GM18867 (cell line): ENCODE measurements at regions not wholly inside any gene's neighbourhood (a gene's known extent, or its start where the extent isn't known, plus 50 kb on each side); places are given as distances from the start of the nearest gene placed in this dataset.

Experiments used
- ATAC-seq: cut with Tn5 transposase; IDR thresholded peaks from one replicate; pipeline ENCODE4 v1.9.1; 2021; ENCODE audit warnings: mild to moderate bottlenecking, moderate library complexity; ENCODE audit not compliant: unreplicated experiment

DNA sequence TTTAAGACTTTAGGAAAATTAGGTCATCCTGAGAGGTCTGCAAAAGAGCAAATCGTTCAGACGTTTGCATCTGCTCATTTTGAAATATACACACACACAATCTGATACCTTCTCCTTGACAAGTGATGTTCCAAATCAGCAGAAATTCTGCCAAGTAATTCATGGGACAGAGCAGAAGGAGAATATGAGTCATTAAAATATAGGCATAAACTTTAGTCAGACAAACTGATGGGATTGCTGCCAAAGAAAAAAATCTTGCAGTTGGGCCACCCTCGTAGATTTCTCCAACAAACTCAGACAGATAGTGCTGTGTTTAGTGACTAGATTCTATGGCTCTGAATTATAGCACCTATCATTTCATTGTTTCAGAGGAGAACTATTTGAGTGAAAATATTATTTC is 336.3 kb downstream of the NYAP2 start:
- ATAC-seq: no peak

- no peak for ATAC-seq
Observed at GRCh38 chr2:225725726-225726125, 326.2 kb downstream of the NYAP2 start.
